Astrocyte of the spinal cord (primary cell): ENCODE measurements at regions not wholly inside any gene's neighbourhood (a gene's known extent, or its start where the extent isn't known, plus 50 kb on each side); places are given as distances from the start of the nearest gene placed in this dataset.

Experiments used
- DNase-seq: peaks from one replicate; pipeline ENCODE4 v3.0.0; 2011; ENCODE audit warnings: low read depth, low spot score
- H3K4me3 ChIP-seq: 2 replicates; pipeline ENCODE4 v1.5.1; 2011; ENCODE audit warnings: low read depth, mild to moderate bottlenecking, low read length, moderate library complexity
- CTCF ChIP-seq: IDR thresholded peaks from 2 replicates; pipeline ENCODE4 v1.5.1; 2012; ENCODE audit warnings: low read depth, mild to moderate bottlenecking, low read length, inconsistent platforms
- in situ Hi-C: cut with HindIII; loops from 2 replicates; pipeline ENCODE4 v1.10.0; 2017; ENCODE audit warnings: low sequenced_read_pairs

DNA sequence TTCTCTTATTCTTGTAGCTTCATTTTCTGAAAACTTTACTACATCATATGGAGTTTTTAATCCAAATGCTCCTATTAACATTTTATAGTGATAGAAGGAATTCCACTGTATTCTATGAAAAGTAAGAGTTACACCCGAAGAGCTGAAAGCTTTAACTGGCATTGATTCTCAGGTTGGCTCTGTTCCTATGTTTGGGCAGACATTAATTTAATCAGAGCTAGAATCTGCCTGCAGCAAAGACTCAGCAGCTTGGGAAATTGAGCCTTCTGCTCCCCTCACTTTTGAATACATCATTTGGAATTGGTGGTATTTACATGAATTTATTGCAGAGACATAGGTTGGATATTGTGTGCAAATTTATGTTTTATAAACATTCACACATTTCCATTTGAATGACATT, 1494.7 kb downstream of the CDH8 start:
- H3K4me3 ChIP-seq: no peak overlapping the region
- no peak for TF ChIP-seq CTCF
- DNase-seq: no peak
- in situ Hi-C loops: no loop called here

- in situ Hi-C loops: no loop called here
- H3K4me3 ChIP-seq: no peak overlapping the region
- DNase-seq: no peak
- no peak for TF ChIP-seq CTCF
Observed at GRCh38 chr16:60510941-60511340, 1525.3 kb downstream of the CDH8 start.

DNA sequence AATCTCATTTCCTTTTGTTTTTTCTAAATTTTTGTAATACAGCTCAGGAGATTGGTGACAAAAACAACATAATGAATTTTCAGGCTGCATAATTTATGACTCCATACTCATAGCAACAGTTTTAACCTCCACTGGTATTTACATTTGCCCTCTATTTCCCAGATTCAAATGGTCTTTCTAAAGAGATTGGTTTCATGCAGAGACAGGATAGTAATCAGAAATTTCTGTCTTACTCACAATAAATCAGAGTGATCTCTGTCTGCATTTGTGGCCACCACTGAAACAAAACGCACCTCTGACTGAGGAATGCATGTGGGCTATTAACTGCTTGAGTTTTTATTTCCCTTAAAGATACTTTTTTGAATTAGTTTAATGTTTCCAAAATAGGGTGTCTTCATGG, 1526.0 kb downstream of the CDH8 start:
- no peak for TF ChIP-seq CTCF
- no peak for DNase-seq
- H3K4me3 ChIP-seq: no peak overlapping the region
- in situ Hi-C loops: no loop called here

- in situ Hi-C loops: no loop called here
- no peak overlapping the region for H3K4me3 ChIP-seq
- TF ChIP-seq CTCF: no peak
- DNase-seq: no peak
Observed at GRCh38 chr16:60491273-60491672, 1545.0 kb downstream of the CDH8 start.

GRCh38 chr16:60485872-60486489, 1550.3 kb downstream of the CDH8 start:
- no peak overlapping the region for H3K4me3 ChIP-seq
- no peak for DNase-seq
- TF ChIP-seq CTCF: no peak
- in situ Hi-C loops: no loop called here

DNA sequence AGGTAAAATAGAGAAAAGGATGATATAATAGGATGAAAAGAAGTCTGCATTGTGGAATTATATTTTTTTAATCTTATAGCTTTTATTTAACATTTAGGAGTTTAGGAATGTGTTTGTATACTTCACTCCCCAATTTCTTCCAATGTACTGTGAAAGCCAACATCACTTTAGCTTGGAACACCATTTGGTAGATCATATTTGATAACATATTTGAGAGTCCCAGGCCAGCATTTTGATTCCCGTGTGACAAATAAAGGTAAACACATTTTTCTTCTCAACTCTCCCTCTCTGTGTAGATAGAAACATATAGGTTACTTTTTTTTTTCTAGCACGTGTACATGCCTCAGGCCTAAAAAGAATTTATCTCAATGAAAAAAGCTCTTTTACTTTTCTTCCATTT, 1551.3 kb downstream of the CDH8 start:
- TF ChIP-seq CTCF: no peak
- DNase-seq: no peak
- H3K4me3 ChIP-seq: no peak overlapping the region
- in situ Hi-C loops: no loop called here

GRCh38 chr16:60481591-60481990, 1554.6 kb downstream of the CDH8 start:
- in situ Hi-C loops: no loop called here
- H3K4me3 ChIP-seq: no peak overlapping the region
- no peak for TF ChIP-seq CTCF
- no peak for DNase-seq
